ENCODE measurements at regions not wholly inside any gene's neighbourhood (a gene's known extent, or its start where the extent isn't known, plus 50 kb on each side); places are given as distances from the start of the nearest gene placed in this dataset.
A peak's percentile ranks its signal among the peaks of the same experiment; 100 is the strongest.

DNA sequence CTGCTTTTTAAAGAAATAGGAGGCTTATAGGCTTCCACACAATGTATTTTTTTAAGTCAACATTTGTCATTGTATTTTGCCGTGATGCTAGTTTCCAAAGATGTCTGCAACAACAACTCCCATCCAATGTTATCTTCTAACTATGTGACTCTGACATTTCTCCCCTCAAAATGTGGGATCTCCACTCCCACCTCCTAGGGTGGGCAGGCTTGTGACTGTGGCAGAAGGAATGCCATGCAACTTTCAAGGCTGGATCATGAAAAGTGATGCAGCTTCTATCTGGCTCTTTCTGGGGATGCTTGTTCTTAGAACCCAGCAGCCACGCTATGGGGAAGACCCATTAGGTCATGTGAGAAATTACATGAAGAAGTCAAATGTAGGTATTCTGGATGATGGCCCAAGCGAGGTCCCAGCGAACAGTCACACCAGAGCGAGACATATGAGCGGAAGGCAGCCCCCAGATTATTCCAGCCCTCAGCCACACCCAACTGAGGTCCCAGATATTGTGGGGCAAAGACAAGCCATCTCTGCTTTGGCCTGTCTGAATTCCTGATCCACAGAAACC is 124.3 kb downstream of the BDH1 start:
- Histone ChIP-seq H3K27me3 (ENCODE audit: control insufficient read depth, insufficient read depth, low read length) (no peaks in the 10 kb centered on the region), H3K4me1 (ENCODE audit: control insufficient read depth, insufficient read depth, low read length) (peaks cover 14% of the 10 kb centered on the region), H3K36me3 (ENCODE audit: control insufficient read depth, insufficient read depth, low read length) (no peaks in the 10 kb centered on the region), H3K9me3 (replicated peaks; ENCODE audit: control insufficient read depth, low read depth, low read length) (no peaks in the 10 kb centered on the region), H3K27ac (ENCODE audit: low read length) (no peak overlapping the region), H3K4me3 (ENCODE audit: low read length) (no peak overlapping the region)
- DNase-seq, result no peak
- 100% methylated on average over 1 of the region's 6 CpGs for WGBS (ENCODE audit: insufficient coverage)

DNA sequence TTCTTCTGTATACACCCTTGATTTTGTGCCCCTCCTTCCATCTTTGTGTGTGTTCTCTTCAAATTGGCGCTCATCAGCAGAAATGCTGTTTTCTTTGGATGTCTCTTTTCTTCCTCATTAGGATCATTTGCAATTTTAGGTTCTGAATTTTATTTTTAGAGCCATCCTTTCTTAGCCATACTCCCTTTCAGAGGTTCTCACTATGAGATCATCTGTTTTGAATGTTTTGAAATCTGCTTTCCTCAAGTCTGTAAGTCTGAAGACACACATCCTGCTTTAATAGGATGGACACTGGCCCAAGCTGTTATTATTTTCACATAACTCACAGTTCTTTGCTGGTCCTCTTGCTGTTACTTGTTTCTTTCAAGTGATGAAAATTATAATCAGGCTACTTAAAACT is 124.8 kb downstream of the BDH1 start:
- H3K27ac ChIP-seq (ENCODE audit: low read length), result peak overlapping the region; percentile 48
- H3K27me3 ChIP-seq (ENCODE audit: control insufficient read depth, insufficient read depth, low read length), result no peaks in the 10 kb centered on the region
- DNase-seq, result peak; percentile 88
- H3K4me3 ChIP-seq (ENCODE audit: low read length), result no peak overlapping the region
- H3K36me3 ChIP-seq (ENCODE audit: control insufficient read depth, insufficient read depth, low read length), result no peaks in the 10 kb centered on the region
- H3K4me1 ChIP-seq (ENCODE audit: control insufficient read depth, insufficient read depth, low read length), result peaks cover 17% of the 10 kb centered on the region
- no peaks in the 10 kb centered on the region for H3K9me3 ChIP-seq (replicated peaks; ENCODE audit: control insufficient read depth, low read depth, low read length)
- WGBS (ENCODE audit: insufficient coverage), result no CpG with 5 or more reads among the region's 1 CpG

- H3K4me1 ChIP-seq (ENCODE audit: control insufficient read depth, insufficient read depth, low read length), result peaks cover 18% of the 10 kb centered on the region
- H3K27ac ChIP-seq (ENCODE audit: low read length), result no peak overlapping the region
Observed at GRCh38 chr3:197430502-197430901, 125.3 kb downstream of the BDH1 start.

GRCh38 chr3:197428952-197429351 is 126.8 kb downstream of the BDH1 start:
- Histone ChIP-seq H3K9me3 (replicated peaks; ENCODE audit: control insufficient read depth, low read depth, low read length) (no peaks in the 10 kb centered on the region), H3K36me3 (ENCODE audit: control insufficient read depth, insufficient read depth, low read length) (no peaks in the 10 kb centered on the region), H3K27me3 (ENCODE audit: control insufficient read depth, insufficient read depth, low read length) (no peaks in the 10 kb centered on the region), H3K27ac (ENCODE audit: low read length) (peak overlapping the region; percentile 52), H3K4me3 (ENCODE audit: low read length) (no peak overlapping the region), H3K4me1 (ENCODE audit: control insufficient read depth, insufficient read depth, low read length) (peaks cover 18% of the 10 kb centered on the region)
- 33% methylated on average over 5 of the region's 7 CpGs for WGBS (ENCODE audit: insufficient coverage)
- no peak for DNase-seq

More at GRCh38 chr3:197430502-197430901, 125.3 kb downstream of the BDH1 start:
- no peak overlapping the region for H3K4me3 ChIP-seq (ENCODE audit: low read length)
- WGBS (ENCODE audit: insufficient coverage), result 20% methylated on average over 2 of the region's 7 CpGs
- no peaks in the 10 kb centered on the region for H3K9me3 ChIP-seq (replicated peaks; ENCODE audit: control insufficient read depth, low read depth, low read length)
- H3K27me3 ChIP-seq (ENCODE audit: control insufficient read depth, insufficient read depth, low read length), result no peaks in the 10 kb centered on the region
- no peak for DNase-seq
- no peaks in the 10 kb centered on the region for H3K36me3 ChIP-seq (ENCODE audit: control insufficient read depth, insufficient read depth, low read length)

DNA sequence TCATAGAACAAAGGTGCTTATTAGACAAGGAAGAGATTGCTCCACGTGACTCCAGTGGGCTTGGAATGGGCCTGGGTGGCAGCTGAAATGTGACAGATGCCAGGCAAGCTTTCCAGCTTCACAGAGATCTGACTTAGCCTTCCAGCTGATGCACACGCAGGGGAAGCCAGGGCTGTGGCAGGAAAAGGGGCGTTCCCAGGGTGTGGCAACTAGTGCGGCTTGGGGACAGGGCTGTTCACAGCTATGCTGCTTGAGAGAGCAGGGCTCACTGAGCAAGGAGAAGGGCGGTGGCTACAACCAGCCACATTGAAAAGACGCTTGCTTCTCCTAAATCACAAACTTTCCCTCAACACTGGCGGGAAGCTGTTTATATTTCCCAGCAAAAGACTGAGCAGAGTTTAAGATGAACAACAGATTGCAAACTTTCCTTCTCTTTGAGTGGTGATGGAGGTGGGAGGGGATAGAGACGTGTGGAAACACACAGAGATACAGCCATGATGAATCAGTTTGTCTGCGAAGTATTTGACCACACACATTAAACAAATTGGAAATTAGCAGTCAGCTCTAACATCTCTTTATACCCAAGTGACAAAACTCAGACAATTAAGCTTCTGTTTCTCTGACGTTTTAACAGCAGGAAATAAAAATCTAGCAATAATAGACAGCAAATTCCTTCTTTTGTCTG is 127.5 kb downstream of the BDH1 start:
- peak; percentile 68 for DNase-seq
- WGBS (ENCODE audit: insufficient coverage), result 7% methylated on average over 3 of the region's 10 CpGs
- no peaks in the 10 kb centered on the region for H3K27me3 ChIP-seq (ENCODE audit: control insufficient read depth, insufficient read depth, low read length)
- H3K4me3 ChIP-seq (ENCODE audit: low read length), result no peak overlapping the region
- H3K9me3 ChIP-seq (replicated peaks; ENCODE audit: control insufficient read depth, low read depth, low read length), result no peaks in the 10 kb centered on the region
- peaks cover 18% of the 10 kb centered on the region for H3K4me1 ChIP-seq (ENCODE audit: control insufficient read depth, insufficient read depth, low read length)
- no peaks in the 10 kb centered on the region for H3K36me3 ChIP-seq (ENCODE audit: control insufficient read depth, insufficient read depth, low read length)
- peak overlapping the region; percentile 52 for H3K27ac ChIP-seq (ENCODE audit: low read length)

DNA sequence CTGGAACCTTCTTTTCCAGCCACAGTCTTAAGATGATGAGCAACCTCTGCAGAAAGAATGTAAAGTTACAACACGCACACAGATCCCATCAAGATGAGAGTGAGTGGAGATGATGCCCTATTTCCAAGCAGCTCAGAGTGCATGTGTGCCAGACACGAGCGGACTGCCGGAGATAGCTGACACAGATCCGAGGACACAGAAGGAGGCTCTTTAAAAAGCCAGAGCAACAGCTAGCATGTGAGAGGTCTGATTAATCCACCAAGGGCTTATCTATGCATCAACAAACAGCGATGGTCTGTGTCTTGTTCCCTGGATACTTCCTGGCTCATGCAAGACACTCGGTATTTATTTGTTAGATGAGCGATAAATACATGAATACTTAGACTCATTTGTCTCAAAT is 128.6 kb upstream of the DLG1 start:
- peaks cover 18% of the 10 kb centered on the region for H3K4me1 ChIP-seq (ENCODE audit: control insufficient read depth, insufficient read depth, low read length)
- no peak overlapping the region for H3K27ac ChIP-seq (ENCODE audit: low read length)
- no peak overlapping the region for H3K4me3 ChIP-seq (ENCODE audit: low read length)
- H3K9me3 ChIP-seq (replicated peaks; ENCODE audit: control insufficient read depth, low read depth, low read length), result no peaks in the 10 kb centered on the region
- DNase-seq, result no peak
- H3K36me3 ChIP-seq (ENCODE audit: control insufficient read depth, insufficient read depth, low read length), result no peaks in the 10 kb centered on the region
- H3K27me3 ChIP-seq (ENCODE audit: control insufficient read depth, insufficient read depth, low read length), result no peaks in the 10 kb centered on the region
- 75% methylated on average over 5 of the region's 8 CpGs for WGBS (ENCODE audit: insufficient coverage)

DNA sequence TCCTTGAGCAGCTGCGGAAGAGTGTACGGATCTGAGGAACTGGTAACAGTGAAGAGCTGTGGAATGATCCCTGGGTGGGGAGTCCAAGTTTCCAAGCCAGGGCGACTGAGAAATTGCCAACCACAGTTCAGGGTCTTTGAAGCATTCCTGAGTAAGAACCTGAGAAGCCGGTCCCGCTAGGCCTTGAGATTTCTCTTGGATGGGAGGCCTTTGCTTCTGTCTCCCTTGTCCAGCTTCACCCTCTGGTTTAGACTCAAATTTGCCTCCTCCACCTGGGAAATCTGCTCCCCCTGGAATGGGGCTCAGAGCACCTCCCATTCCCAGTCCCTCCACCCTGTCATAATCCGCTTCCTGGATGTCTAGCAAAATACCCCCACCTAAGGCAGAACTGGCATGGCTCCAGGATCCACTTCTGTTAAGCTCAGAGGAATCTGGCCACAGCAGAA is 127.7 kb upstream of the DLG1 start:
- H3K36me3 ChIP-seq (ENCODE audit: control insufficient read depth, insufficient read depth, low read length), result no peaks in the 10 kb centered on the region
- DNase-seq, result peak; percentile 56
- H3K27me3 ChIP-seq (ENCODE audit: control insufficient read depth, insufficient read depth, low read length), result no peaks in the 10 kb centered on the region
- H3K4me1 ChIP-seq (ENCODE audit: control insufficient read depth, insufficient read depth, low read length), result peaks cover 18% of the 10 kb centered on the region
- H3K27ac ChIP-seq (ENCODE audit: low read length), result peak overlapping the region; percentile 59
- H3K4me3 ChIP-seq (ENCODE audit: low read length), result no peak overlapping the region
- H3K9me3 ChIP-seq (replicated peaks; ENCODE audit: control insufficient read depth, low read depth, low read length), result no peaks in the 10 kb centered on the region
- WGBS (ENCODE audit: insufficient coverage), result 34% methylated on average over 3 of the region's 6 CpGs

- no peaks in the 10 kb centered on the region for H3K27me3 ChIP-seq (ENCODE audit: control insufficient read depth, insufficient read depth, low read length)
- H3K4me1 ChIP-seq (ENCODE audit: control insufficient read depth, insufficient read depth, low read length), result peaks cover 20% of the 10 kb centered on the region
- 76% methylated on average over 3 of the region's 14 CpGs for WGBS (ENCODE audit: insufficient coverage)
- DNase-seq, result no peak
- H3K9me3 ChIP-seq (replicated peaks; ENCODE audit: control insufficient read depth, low read depth, low read length), result no peaks in the 10 kb centered on the region
- H3K4me3 ChIP-seq (ENCODE audit: low read length), result no peak overlapping the region
- no peaks in the 10 kb centered on the region for H3K36me3 ChIP-seq (ENCODE audit: control insufficient read depth, insufficient read depth, low read length)
- peak overlapping the region; percentile 59 for H3K27ac ChIP-seq (ENCODE audit: low read length)
Observed at GRCh38 chr3:197425485-197426120, 127.2 kb upstream of the DLG1 start.

- Histone ChIP-seq H3K27me3 (ENCODE audit: control insufficient read depth, insufficient read depth, low read length) (no peaks in the 10 kb centered on the region), H3K9me3 (replicated peaks; ENCODE audit: control insufficient read depth, low read depth, low read length) (no peaks in the 10 kb centered on the region), H3K4me1 (ENCODE audit: control insufficient read depth, insufficient read depth, low read length) (peaks cover 20% of the 10 kb centered on the region), H3K27ac (ENCODE audit: low read length) (no peak overlapping the region), H3K4me3 (ENCODE audit: low read length) (no peak overlapping the region), H3K36me3 (ENCODE audit: control insufficient read depth, insufficient read depth, low read length) (no peaks in the 10 kb centered on the region)
- WGBS (ENCODE audit: insufficient coverage), result 54% methylated on average over 10 of the region's 14 CpGs
- no peak for DNase-seq
Observed at GRCh38 chr3:197424674-197425484, 126.5 kb upstream of the DLG1 start.

- WGBS (ENCODE audit: insufficient coverage), result 68% methylated on average over 10 of the region's 11 CpGs
- Histone ChIP-seq H3K27me3 (ENCODE audit: control insufficient read depth, insufficient read depth, low read length) (no peaks in the 10 kb centered on the region), H3K4me3 (ENCODE audit: low read length) (no peak overlapping the region), H3K9me3 (replicated peaks; ENCODE audit: control insufficient read depth, low read depth, low read length) (no peaks in the 10 kb centered on the region), H3K27ac (ENCODE audit: low read length) (no peak overlapping the region), H3K4me1 (ENCODE audit: control insufficient read depth, insufficient read depth, low read length) (peaks cover 20% of the 10 kb centered on the region), H3K36me3 (ENCODE audit: control insufficient read depth, insufficient read depth, low read length) (no peaks in the 10 kb centered on the region)
- no peak for DNase-seq
Observed at GRCh38 chr3:197424266-197424665, 125.9 kb upstream of the DLG1 start.

Data from muscle of leg (tissue), 3 donors.